Neural progenitor cell (in vitro differentiated cells): ENCODE measurements at regions not wholly inside any gene's neighbourhood (a gene's known extent, or its start where the extent isn't known, plus 50 kb on each side); places are given as distances from the start of the nearest gene placed in this dataset.

Experiments
- DNase-seq: peaks from one replicate; pipeline ENCODE4 v3.0.0-alpha.2; 2016; ENCODE audit warnings: low spot score
- H2AFZ ChIP-seq: fragments of 200-600 bp; sonication (generic); replicated peaks from 2 replicates; pipeline ENCODE4 v1.6.1; 2016; ENCODE audit warnings: antibody characterized with exemption
- H3F3A ChIP-seq: fragments of 200-600 bp; sonication (generic); 2 replicates; pipeline ENCODE4 v1.6.1; 2016; ENCODE audit warnings: antibody characterized with exemption, low read depth
- H3K27ac ChIP-seq: fragments of 200-600 bp; sonication (generic); 2 replicates; pipeline ENCODE4 v1.5.1; 2016; ENCODE audit warnings: mild to moderate bottlenecking
- H3K27me3 ChIP-seq: fragments of 200-600 bp; sonication (generic); 2 replicates; pipeline ENCODE4 v1.6.1; 2016; ENCODE audit warnings: mild to moderate bottlenecking, moderate library complexity
- H3K36me3 ChIP-seq: fragments of 200-600 bp; sonication (generic); 2 replicates; pipeline ENCODE4 v1.5.1; 2016
- H3K4me1 ChIP-seq: fragments of 200-600 bp; sonication (generic); 2 replicates; pipeline ENCODE4 v1.6.1; 2016; ENCODE audit warnings: mixed run types
- H3K4me2 ChIP-seq: fragments of 200-600 bp; sonication (generic); 2 replicates; pipeline ENCODE4 v1.6.1; 2016
- H3K4me3 ChIP-seq: fragments of 200-600 bp; sonication (generic); 2 replicates; pipeline ENCODE4 v1.5.1; 2016
- H3K79me2 ChIP-seq: fragments of 200-600 bp; sonication (generic); 2 replicates; pipeline ENCODE4 v1.6.1; 2016; ENCODE audit warnings: low read depth
- H3K9ac ChIP-seq: fragments of 200-600 bp; sonication (generic); 2 replicates; pipeline ENCODE4 v1.6.1; 2016
- H3K9me3 ChIP-seq: fragments of 200-600 bp; sonication (generic); 2 replicates; pipeline ENCODE4 v1.5.1; 2016; ENCODE audit warnings: low read depth
- H4K20me1 ChIP-seq: fragments of 200-600 bp; sonication (generic); 2 replicates; pipeline ENCODE4 v1.6.1; 2016; ENCODE audit warnings: low read depth
- H3K27ac Mint-ChIP-seq: 3 replicates; pipeline ENCODE4 v1.8.0; 2021; ENCODE audit warnings: mixed read lengths
- H3K27me3 Mint-ChIP-seq: 2 replicates; pipeline ENCODE4 v1.8.0; 2022; ENCODE audit warnings: low read depth, mild to moderate bottlenecking, inconsistent platforms, moderate library complexity, mixed read lengths; ENCODE audit not compliant: insufficient read depth
- H3K36me3 Mint-ChIP-seq: 3 replicates; pipeline ENCODE4 v1.8.0; 2021; ENCODE audit warnings: mixed read lengths
- H3K4me1 Mint-ChIP-seq: 3 replicates; pipeline ENCODE4 v1.8.0; 2021; ENCODE audit warnings: mixed read lengths
- H3K4me3 Mint-ChIP-seq: 3 replicates; pipeline ENCODE4 v1.8.0; 2021; ENCODE audit warnings: mild to moderate bottlenecking, moderate library complexity, mixed read lengths
- H3K9me3 Mint-ChIP-seq: 3 replicates; pipeline ENCODE4 v1.8.0; 2020; ENCODE audit warnings: mixed read lengths
- EZH2 ChIP-seq: fragments of 200-600 bp; sonication (generic); IDR thresholded peaks from 2 replicates; pipeline ENCODE4 v1.6.1; 2017; ENCODE audit warnings: antibody characterized with exemption, mild to moderate bottlenecking, moderate library complexity
- EZH2phosphoT487 ChIP-seq: fragments of 200-600 bp; sonication (generic); IDR thresholded peaks from 2 replicates; pipeline ENCODE4 v1.6.1; 2017; ENCODE audit warnings: antibody characterized with exemption
- TF ChIP-seq, protein P1 (sequence below): fragments of 200-600 bp; sonication (generic); IDR thresholded peaks from 2 replicates; pipeline ENCODE4 v1.5.1; 2017; ENCODE audit warnings: antibody characterized with exemption, mild to moderate bottlenecking

DNA sequence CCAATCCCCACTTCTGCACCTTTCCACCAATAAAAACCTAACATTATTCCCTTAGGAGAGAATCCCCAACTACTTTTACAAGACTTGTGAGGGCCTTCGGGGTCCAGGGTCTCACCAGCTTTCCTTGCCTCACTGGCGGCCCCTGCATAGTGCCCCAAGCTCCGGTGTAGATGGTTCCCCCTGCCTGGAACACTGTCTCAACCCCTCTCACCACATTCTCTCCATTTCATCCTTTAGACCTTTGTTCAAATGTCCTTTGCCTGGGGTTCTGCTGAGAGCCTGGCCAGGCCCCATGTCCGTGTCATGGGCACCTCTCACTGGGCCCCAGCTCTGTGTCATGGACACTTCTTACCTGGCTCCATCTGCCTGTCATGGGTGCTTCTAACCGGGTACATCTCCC lies 64.5 kb upstream of the SORCS3 start:
- Histone ChIP-seq H3K4me2 (no peak overlapping the region), H3K4me3 (no peak overlapping the region), H2AFZ (no peak overlapping the region), H3K27me3 (no peaks in the 10 kb centered on the region), H3K9me3 (no peaks in the 10 kb centered on the region), H3K9ac (no peak overlapping the region), H3F3A (no peaks in the 10 kb centered on the region), H3K4me1 (peaks cover 12% of the 10 kb centered on the region), H3K36me3 (no peaks in the 10 kb centered on the region), H3K79me2 (no peaks in the 10 kb centered on the region), H4K20me1 (no peaks in the 10 kb centered on the region), H3K27ac (no peak overlapping the region)
- no peaks in the 10 kb centered on the region for H3K36me3 Mint-ChIP-seq
- no peak overlapping the region for H3K27ac Mint-ChIP-seq
- peaks cover 1% of the 10 kb centered on the region for H3K9me3 Mint-ChIP-seq
- peaks cover 9% of the 10 kb centered on the region for H3K27me3 Mint-ChIP-seq
- no peak overlapping the region for H3K4me3 Mint-ChIP-seq
- no peak for DNase-seq
- H3K4me1 Mint-ChIP-seq = peaks cover 7% of the 10 kb centered on the region
- TF ChIP-seq, protein P1, sequence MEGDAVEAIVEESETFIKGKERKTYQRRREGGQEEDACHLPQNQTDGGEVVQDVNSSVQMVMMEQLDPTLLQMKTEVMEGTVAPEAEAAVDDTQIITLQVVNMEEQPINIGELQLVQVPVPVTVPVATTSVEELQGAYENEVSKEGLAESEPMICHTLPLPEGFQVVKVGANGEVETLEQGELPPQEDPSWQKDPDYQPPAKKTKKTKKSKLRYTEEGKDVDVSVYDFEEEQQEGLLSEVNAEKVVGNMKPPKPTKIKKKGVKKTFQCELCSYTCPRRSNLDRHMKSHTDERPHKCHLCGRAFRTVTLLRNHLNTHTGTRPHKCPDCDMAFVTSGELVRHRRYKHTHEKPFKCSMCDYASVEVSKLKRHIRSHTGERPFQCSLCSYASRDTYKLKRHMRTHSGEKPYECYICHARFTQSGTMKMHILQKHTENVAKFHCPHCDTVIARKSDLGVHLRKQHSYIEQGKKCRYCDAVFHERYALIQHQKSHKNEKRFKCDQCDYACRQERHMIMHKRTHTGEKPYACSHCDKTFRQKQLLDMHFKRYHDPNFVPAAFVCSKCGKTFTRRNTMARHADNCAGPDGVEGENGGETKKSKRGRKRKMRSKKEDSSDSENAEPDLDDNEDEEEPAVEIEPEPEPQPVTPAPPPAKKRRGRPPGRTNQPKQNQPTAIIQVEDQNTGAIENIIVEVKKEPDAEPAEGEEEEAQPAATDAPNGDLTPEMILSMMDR = no peak
- no peak for TF ChIP-seq EZH2phosphoT487
- no peak for TF ChIP-seq EZH2

DNA sequence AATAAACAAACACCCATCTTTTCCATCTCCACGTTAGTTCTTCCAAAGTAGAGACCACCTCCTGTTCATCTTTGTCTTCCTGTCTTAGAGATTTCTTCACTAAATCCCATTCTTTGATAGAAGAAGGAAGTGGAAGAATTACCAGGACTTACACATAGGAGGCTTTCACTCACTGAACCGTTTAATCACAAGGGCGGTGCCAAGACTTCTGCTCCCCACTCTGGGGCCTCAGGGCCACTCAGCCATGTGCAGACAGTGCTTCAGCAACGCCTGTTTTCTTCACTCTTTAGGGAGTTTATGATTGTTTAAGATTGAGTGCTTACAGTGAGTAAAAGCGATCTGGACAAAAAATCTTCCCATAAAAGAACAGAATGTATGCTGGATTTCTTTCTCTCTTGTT lies 63.9 kb upstream of the SORCS3 start:
- no peaks in the 10 kb centered on the region for H3K9me3 Mint-ChIP-seq
- no peak overlapping the region for H3K4me2 ChIP-seq
- no peak for DNase-seq
- peaks cover 12% of the 10 kb centered on the region for H3K4me1 ChIP-seq
- H3K36me3 Mint-ChIP-seq = no peaks in the 10 kb centered on the region
- peaks cover 7% of the 10 kb centered on the region for H3K4me1 Mint-ChIP-seq
- no peak overlapping the region for H2AFZ ChIP-seq
- H3K79me2 ChIP-seq = no peaks in the 10 kb centered on the region
- no peak overlapping the region for H3K27ac ChIP-seq
- H3K27ac Mint-ChIP-seq = no peak overlapping the region
- TF ChIP-seq, protein P1 = no peak
- no peak for TF ChIP-seq EZH2phosphoT487
- TF ChIP-seq EZH2 = no peak
- H3K27me3 ChIP-seq = no peaks in the 10 kb centered on the region
- no peaks in the 10 kb centered on the region for H3K9me3 ChIP-seq
- H3K4me3 Mint-ChIP-seq = no peak overlapping the region
- H4K20me1 ChIP-seq = no peaks in the 10 kb centered on the region
- H3K27me3 Mint-ChIP-seq = peaks cover 12% of the 10 kb centered on the region
- no peaks in the 10 kb centered on the region for H3K36me3 ChIP-seq
- H3K4me3 ChIP-seq = no peak overlapping the region
- no peak overlapping the region for H3K9ac ChIP-seq
- no peaks in the 10 kb centered on the region for H3F3A ChIP-seq

DNA sequence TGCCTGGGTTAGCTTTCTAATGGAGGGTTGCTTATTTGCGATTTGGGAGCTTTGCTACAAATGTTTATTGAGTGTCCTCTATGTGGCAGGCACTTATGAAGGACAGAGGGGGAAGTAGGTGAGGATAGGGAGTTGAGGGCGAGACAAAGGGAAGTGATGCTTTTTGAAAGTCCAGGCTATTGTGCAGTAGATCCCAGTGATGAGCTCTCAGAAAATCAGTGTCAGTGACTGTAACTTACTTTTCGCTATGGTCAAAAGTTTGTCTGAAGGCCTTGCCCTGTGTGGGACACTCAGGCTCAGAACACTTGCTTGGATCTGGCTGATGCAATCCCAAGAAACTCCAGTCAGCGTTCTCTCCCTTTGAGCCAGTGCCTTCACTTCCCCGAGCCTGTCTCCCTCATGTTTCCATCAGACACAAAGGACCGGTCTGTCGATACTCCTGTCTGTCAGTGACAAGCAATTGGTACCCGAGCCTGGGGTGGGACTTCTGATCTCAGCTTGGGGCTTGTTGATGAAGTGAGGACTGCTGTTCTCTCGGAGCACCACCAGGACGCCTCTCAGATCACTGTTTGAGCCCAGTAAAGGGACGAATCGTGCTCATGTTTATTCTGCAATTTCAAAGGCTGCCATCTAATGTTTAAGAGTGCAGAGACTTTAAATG lies 63.1 kb upstream of the SORCS3 start:
- Histone ChIP-seq H3K36me3 (no peaks in the 10 kb centered on the region), H3F3A (no peaks in the 10 kb centered on the region), H4K20me1 (no peaks in the 10 kb centered on the region), H3K27ac (no peak overlapping the region), H3K27me3 (no peaks in the 10 kb centered on the region), H3K4me2 (no peak overlapping the region), H3K4me1 (peaks cover 12% of the 10 kb centered on the region), H3K9ac (no peak overlapping the region), H3K4me3 (no peak overlapping the region), H3K79me2 (no peaks in the 10 kb centered on the region), H2AFZ (peak overlapping the region; percentile 72), H3K9me3 (no peaks in the 10 kb centered on the region)
- Mint-ChIP-seq H3K9me3 (peaks cover 3% of the 10 kb centered on the region), H3K4me1 (peaks cover 9% of the 10 kb centered on the region), H3K36me3 (no peaks in the 10 kb centered on the region), H3K27me3 (peaks cover 13% of the 10 kb centered on the region), H3K4me3 (no peak overlapping the region), H3K27ac (no peak overlapping the region)
- peak; percentile 16 for DNase-seq
- TF ChIP-seq EZH2 = no peak
- TF ChIP-seq EZH2phosphoT487 = no peak
- TF ChIP-seq, protein P1 = peak; percentile 29
